ENCODE measurements at regions not wholly inside any gene's neighbourhood (a gene's known extent, or its start where the extent isn't known, plus 50 kb on each side); places are given as distances from the start of the nearest gene placed in this dataset.
A peak's percentile ranks its signal among the peaks of the same experiment; 100 is the strongest.

- no peak overlapping the region for H3K4me3 Mint-ChIP-seq
- no peak for TF ChIP-seq CTCF (IDR thresholded peaks at IDR 0.05)
- Histone ChIP-seq H3K9me3 (ENCODE audit: control insufficient read depth, insufficient read depth, low read length) (no peaks in the 10 kb centered on the region), H3K4me3 (ENCODE audit: low read length) (no peak overlapping the region), H3K36me3 (ENCODE audit: control insufficient read depth, insufficient read depth, low read length) (no peaks in the 10 kb centered on the region), H3K27me3 (ENCODE audit: control insufficient read depth, insufficient read depth, low read length) (no peaks in the 10 kb centered on the region), H3K4me1 (ENCODE audit: control insufficient read depth, insufficient read depth, low read length) (no peaks in the 10 kb centered on the region), H3K27ac (ENCODE audit: low read length) (no peak overlapping the region)
- H3K36me3 Mint-ChIP-seq = no peaks in the 10 kb centered on the region
- H3K27me3 Mint-ChIP-seq (ENCODE audit: low read depth in 2 of 2) = no peaks in the 10 kb centered on the region
- ATAC-seq (no peak), DNase-seq (no peak)
- intact Hi-C loops (cut with micrococcal nuclease) = no loop called here
- no peak overlapping the region for H3K27ac Mint-ChIP-seq
- no peaks in the 10 kb centered on the region for H3K4me1 Mint-ChIP-seq
- no peaks in the 10 kb centered on the region for H3K9me3 Mint-ChIP-seq
- WGBS (ENCODE audit: insufficient coverage) = 94% methylated on average over 3 of the region's 4 CpGs
Observed at GRCh38 chr12:118524446-118524845, 148.1 kb downstream of the SUDS3 start.

- H3K27ac Mint-ChIP-seq = no peak overlapping the region
- no peak for TF ChIP-seq CTCF (IDR thresholded peaks at IDR 0.05)
- DNase-seq = no peak
- no peaks in the 10 kb centered on the region for H3K36me3 Mint-ChIP-seq
- no peaks in the 10 kb centered on the region for H3K27me3 Mint-ChIP-seq (ENCODE audit: low read depth in 2 of 2)
- intact Hi-C loops (cut with micrococcal nuclease) = no loop called here
- no peaks in the 10 kb centered on the region for H3K4me1 ChIP-seq (ENCODE audit: control insufficient read depth, insufficient read depth, low read length)
- WGBS (ENCODE audit: insufficient coverage) = 75% methylated on average over 1 of the region's 2 CpGs
- H3K27ac ChIP-seq (ENCODE audit: low read length) = no peak overlapping the region
- no peak overlapping the region for H3K4me3 ChIP-seq (ENCODE audit: low read length)
- H3K4me3 Mint-ChIP-seq = no peak overlapping the region
- ATAC-seq = no peak
- no peaks in the 10 kb centered on the region for H3K4me1 Mint-ChIP-seq
- no peaks in the 10 kb centered on the region for H3K36me3 ChIP-seq (ENCODE audit: control insufficient read depth, insufficient read depth, low read length)
- H3K9me3 ChIP-seq (ENCODE audit: control insufficient read depth, insufficient read depth, low read length) = no peaks in the 10 kb centered on the region
- H3K27me3 ChIP-seq (ENCODE audit: control insufficient read depth, insufficient read depth, low read length) = no peaks in the 10 kb centered on the region
- peaks cover 0 to 2% of the 10 kb centered on the region in 2 donors for H3K9me3 Mint-ChIP-seq
Observed at GRCh38 chr12:118525216-118525615, 148.9 kb downstream of the SUDS3 start.

GRCh38 chr12:118526255-118527095, 150.1 kb downstream of the SUDS3 start:
- no peaks in the 10 kb centered on the region for H3K36me3 Mint-ChIP-seq
- Histone ChIP-seq H3K27ac (ENCODE audit: low read length) (no peak overlapping the region), H3K4me3 (ENCODE audit: low read length) (no peak overlapping the region), H3K4me1 (ENCODE audit: control insufficient read depth, insufficient read depth, low read length) (no peaks in the 10 kb centered on the region), H3K27me3 (ENCODE audit: control insufficient read depth, insufficient read depth, low read length) (no peaks in the 10 kb centered on the region), H3K9me3 (ENCODE audit: control insufficient read depth, insufficient read depth, low read length) (no peaks in the 10 kb centered on the region), H3K36me3 (ENCODE audit: control insufficient read depth, insufficient read depth, low read length) (no peaks in the 10 kb centered on the region)
- no peak overlapping the region for H3K27ac Mint-ChIP-seq
- peaks cover 3 to 4% of the 10 kb centered on the region in 2 donors for H3K9me3 Mint-ChIP-seq
- WGBS (ENCODE audit: insufficient coverage) = 76% methylated on average over 6 of the region's 6 CpGs
- H3K4me1 Mint-ChIP-seq = no peaks in the 10 kb centered on the region
- no peaks in the 10 kb centered on the region for H3K27me3 Mint-ChIP-seq (ENCODE audit: low read depth in 2 of 2)
- no peak for ATAC-seq
- no peak for DNase-seq
- intact Hi-C loops (cut with micrococcal nuclease) = no loop called here
- no peak for TF ChIP-seq CTCF (IDR thresholded peaks at IDR 0.05)
- no peak overlapping the region for H3K4me3 Mint-ChIP-seq

GRCh38 chr12:118527310-118527709, 151.0 kb downstream of the SUDS3 start:
- no peak for TF ChIP-seq CTCF (IDR thresholded peaks at IDR 0.05)
- H3K36me3 ChIP-seq (ENCODE audit: control insufficient read depth, insufficient read depth, low read length) = no peaks in the 10 kb centered on the region
- no peaks in the 10 kb centered on the region for H3K9me3 ChIP-seq (ENCODE audit: control insufficient read depth, insufficient read depth, low read length)
- 96% methylated on average over 4 of the region's 4 CpGs for WGBS (ENCODE audit: insufficient coverage)
- H3K4me3 Mint-ChIP-seq = no peak overlapping the region
- H3K4me3 ChIP-seq (ENCODE audit: low read length) = no peak overlapping the region
- ATAC-seq (peak in 1 of 3 donors; percentile 7), DNase-seq (no peak)
- H3K4me1 Mint-ChIP-seq = no peaks in the 10 kb centered on the region
- intact Hi-C loops (cut with micrococcal nuclease) = no loop called here
- no peaks in the 10 kb centered on the region for H3K27me3 Mint-ChIP-seq (ENCODE audit: low read depth in 2 of 2)
- H3K36me3 Mint-ChIP-seq = no peaks in the 10 kb centered on the region
- H3K27me3 ChIP-seq (ENCODE audit: control insufficient read depth, insufficient read depth, low read length) = no peaks in the 10 kb centered on the region
- no peak overlapping the region for H3K27ac ChIP-seq (ENCODE audit: low read length)
- no peaks in the 10 kb centered on the region for H3K4me1 ChIP-seq (ENCODE audit: control insufficient read depth, insufficient read depth, low read length)
- peaks cover 3 to 4% of the 10 kb centered on the region in 2 donors for H3K9me3 Mint-ChIP-seq
- no peak overlapping the region for H3K27ac Mint-ChIP-seq

All from natural killer cell (primary cell).